OCI-LY7 (cell line): ENCODE measurements at regions not wholly inside any gene's neighbourhood (a gene's known extent, or its start where the extent isn't known, plus 50 kb on each side); places are given as distances from the start of the nearest gene placed in this dataset.

Source experiments
- BruUV-seq: library from RNA; stranded (reverse); fragments of 400-500 nt; replicated peaks from 2 replicates; lab custom pipeline; 2021; lab: Mats Ljungman, UMichigan
- CTCF ChIA-PET: fragments of 300-600 bp; sonication (Branson Sonifier 250); formaldehyde crosslinking; loops from one replicate; lab custom pipeline; 2022; ENCODE audit warnings: antibody characterized with exemption; ENCODE audit not compliant: unreplicated experiment; lab: Charles Lee
- POLR2A ChIA-PET: fragments of 300-600 bp; sonication (Branson Sonifier 250); formaldehyde crosslinking; loops from one replicate; lab custom pipeline; 2022; ENCODE audit warnings: antibody characterized with exemption; lab: Charles Lee
- DNase-seq: peaks from one replicate; pipeline ENCODE4 v3.0.0-alpha.2; 2015; ENCODE audit warnings: low spot score
- H2AFZ ChIP-seq: fragments of 200-600 bp; sonication (generic), shearing (Covaris generic); 2 replicates; pipeline ENCODE4 v1.6.1; 2014; ENCODE audit warnings: mild to moderate bottlenecking, antibody characterized with exemption, low read length, moderate library complexity
- H3K27ac ChIP-seq: fragments of 200-600 bp; sonication (generic); 2 replicates; pipeline ENCODE4 v1.5.1; 2014; ENCODE audit warnings: mixed run types, low read depth, mild to moderate bottlenecking, moderate library complexity, low read length, inconsistent platforms; ENCODE audit not compliant: poor library complexity, severe bottlenecking
- H3K36me3 ChIP-seq: fragments of 200-600 bp; sonication (generic); 2 replicates; pipeline ENCODE4 v1.6.1; 2014; ENCODE audit warnings: mild to moderate bottlenecking, antibody characterized with exemption, low read length, moderate library complexity, mixed read lengths; ENCODE audit not compliant: insufficient read depth
- H3K4me1 ChIP-seq: fragments of 200-600 bp; sonication (generic); 2 replicates; pipeline ENCODE4 v1.5.1; 2014; ENCODE audit warnings: mild to moderate bottlenecking, low read length; ENCODE audit not compliant: insufficient read depth, poor library complexity, severe bottlenecking
- H3K4me2 ChIP-seq: fragments of 200-600 bp; sonication (generic); 2 replicates; pipeline ENCODE4 v1.6.1; 2014; ENCODE audit warnings: mild to moderate bottlenecking, low read length
- H3K4me3 ChIP-seq: fragments of 200-600 bp; sonication (generic); 2 replicates; pipeline ENCODE4 v1.5.1; 2014; ENCODE audit warnings: mild to moderate bottlenecking, low read depth, low read length; ENCODE audit not compliant: poor library complexity, severe bottlenecking
- H3K79me2 ChIP-seq: fragments of 200-600 bp; sonication (generic); 2 replicates; pipeline ENCODE4 v1.6.1; 2016; ENCODE audit warnings: low read depth, mild to moderate bottlenecking, low read length, moderate library complexity, mixed read lengths; ENCODE audit not compliant: insufficient read depth
- H3K9me2 ChIP-seq: fragments of 200-600 bp; sonication (generic); 2 replicates; pipeline ENCODE4 v1.6.1; 2016; ENCODE audit warnings: mild to moderate bottlenecking, low read length, mixed read lengths; ENCODE audit not compliant: insufficient read depth
- H3K9me3 ChIP-seq: fragments of 200-600 bp; sonication (generic); 2 replicates; pipeline ENCODE4 v1.6.1; 2014; ENCODE audit warnings: mild to moderate bottlenecking, mixed run types, low read length, mixed read lengths
- H4K20me1 ChIP-seq: fragments of 200-600 bp; sonication (generic); 2 replicates; pipeline ENCODE4 v1.6.1; 2014; ENCODE audit warnings: mild to moderate bottlenecking, antibody characterized with exemption, low read length, moderate library complexity, mixed read lengths; ENCODE audit not compliant: insufficient read depth
- EZH2phosphoT487 ChIP-seq: fragments of 200-600 bp; sonication (generic); IDR thresholded peaks from 2 replicates; pipeline ENCODE4 v1.6.1; 2018; ENCODE audit warnings: low read depth, borderline replicate concordance, mild to moderate bottlenecking, mixed run types, antibody characterized with exemption, low read length, moderate library complexity, mixed read lengths
- intact Hi-C: fragments of 100-400 bp; cut with micrococcal nuclease; formaldehyde crosslinking; loops from one replicate; pipeline ENCODE4 v1.10.0; 2022; ENCODE audit not compliant: unreplicated experiment
- TF ChIP-seq, protein P1 (sequence below): fragments of 200-600 bp; sonication (generic); conservative IDR thresholded peaks from 2 replicates; pipeline ENCODE4 v1.5.1; 2014; ENCODE audit warnings: mild to moderate bottlenecking, antibody characterized with exemption, low read length, moderate library complexity, mixed read lengths

DNA sequence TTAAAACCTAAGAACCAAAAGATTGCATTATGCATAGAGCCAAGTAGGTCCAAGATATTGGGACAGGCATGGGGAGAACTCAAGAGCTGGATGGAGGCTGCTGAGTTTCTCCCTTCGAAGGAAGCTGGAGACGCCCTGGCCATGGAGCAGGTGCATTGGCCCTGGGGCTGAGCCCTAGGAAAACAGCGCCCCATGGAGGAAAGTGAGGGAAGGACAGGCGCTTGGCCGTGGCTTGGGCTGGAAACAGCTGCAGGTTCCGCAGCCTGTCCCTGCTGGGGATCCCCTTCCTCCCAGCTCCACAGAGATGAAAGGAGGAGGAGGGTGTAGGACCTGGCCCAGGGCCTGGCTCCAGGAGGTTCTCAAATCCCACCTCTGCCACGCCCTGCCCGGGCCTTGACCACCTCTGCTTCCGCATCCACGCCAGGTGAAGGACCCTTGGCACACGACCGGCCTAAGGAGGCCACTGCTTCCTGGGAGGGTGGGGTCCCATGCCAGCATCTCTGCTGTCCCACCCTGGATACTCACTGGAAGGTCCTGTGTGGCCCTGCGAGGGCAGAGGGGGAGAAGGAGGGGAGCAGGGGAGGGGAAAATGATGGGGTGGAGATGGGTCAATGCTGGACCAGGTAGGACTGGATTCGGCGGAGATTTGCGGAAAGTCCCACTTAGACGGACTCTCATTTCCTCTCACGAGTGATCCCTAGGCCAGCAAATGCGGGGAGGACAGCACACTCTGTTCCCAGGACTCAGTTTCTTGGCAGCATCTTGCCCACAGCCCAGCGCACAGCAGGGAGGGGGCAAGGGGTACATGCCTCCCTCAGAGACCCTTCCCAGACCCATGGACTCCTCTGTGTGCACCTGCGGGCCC is 258.6 kb upstream of the TCERG1L start:
- H3K9me3 ChIP-seq: no peaks in the 10 kb centered on the region
- no peaks in the 10 kb centered on the region for H3K4me1 ChIP-seq
- CTCF ChIA-PET: no interaction called here
- H3K4me3 ChIP-seq: no peak overlapping the region
- H3K36me3 ChIP-seq: no peaks in the 10 kb centered on the region
- no peaks in the 10 kb centered on the region for H4K20me1 ChIP-seq
- no peaks in the 10 kb centered on the region for H3K79me2 ChIP-seq
- POLR2A ChIA-PET: no interaction called here
- DNase-seq: no peak
- TF ChIP-seq, protein P1, sequence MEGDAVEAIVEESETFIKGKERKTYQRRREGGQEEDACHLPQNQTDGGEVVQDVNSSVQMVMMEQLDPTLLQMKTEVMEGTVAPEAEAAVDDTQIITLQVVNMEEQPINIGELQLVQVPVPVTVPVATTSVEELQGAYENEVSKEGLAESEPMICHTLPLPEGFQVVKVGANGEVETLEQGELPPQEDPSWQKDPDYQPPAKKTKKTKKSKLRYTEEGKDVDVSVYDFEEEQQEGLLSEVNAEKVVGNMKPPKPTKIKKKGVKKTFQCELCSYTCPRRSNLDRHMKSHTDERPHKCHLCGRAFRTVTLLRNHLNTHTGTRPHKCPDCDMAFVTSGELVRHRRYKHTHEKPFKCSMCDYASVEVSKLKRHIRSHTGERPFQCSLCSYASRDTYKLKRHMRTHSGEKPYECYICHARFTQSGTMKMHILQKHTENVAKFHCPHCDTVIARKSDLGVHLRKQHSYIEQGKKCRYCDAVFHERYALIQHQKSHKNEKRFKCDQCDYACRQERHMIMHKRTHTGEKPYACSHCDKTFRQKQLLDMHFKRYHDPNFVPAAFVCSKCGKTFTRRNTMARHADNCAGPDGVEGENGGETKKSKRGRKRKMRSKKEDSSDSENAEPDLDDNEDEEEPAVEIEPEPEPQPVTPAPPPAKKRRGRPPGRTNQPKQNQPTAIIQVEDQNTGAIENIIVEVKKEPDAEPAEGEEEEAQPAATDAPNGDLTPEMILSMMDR: peak; percentile 54
- TF ChIP-seq EZH2phosphoT487: no peak
- H3K27ac ChIP-seq: no peak overlapping the region
- no peaks in the 10 kb centered on the region for H3K9me2 ChIP-seq
- no peak overlapping the region for H2AFZ ChIP-seq
- BruUV-seq: no TSS peak
- intact Hi-C loops: no loop called here
- H3K4me2 ChIP-seq: no peak overlapping the region

DNA sequence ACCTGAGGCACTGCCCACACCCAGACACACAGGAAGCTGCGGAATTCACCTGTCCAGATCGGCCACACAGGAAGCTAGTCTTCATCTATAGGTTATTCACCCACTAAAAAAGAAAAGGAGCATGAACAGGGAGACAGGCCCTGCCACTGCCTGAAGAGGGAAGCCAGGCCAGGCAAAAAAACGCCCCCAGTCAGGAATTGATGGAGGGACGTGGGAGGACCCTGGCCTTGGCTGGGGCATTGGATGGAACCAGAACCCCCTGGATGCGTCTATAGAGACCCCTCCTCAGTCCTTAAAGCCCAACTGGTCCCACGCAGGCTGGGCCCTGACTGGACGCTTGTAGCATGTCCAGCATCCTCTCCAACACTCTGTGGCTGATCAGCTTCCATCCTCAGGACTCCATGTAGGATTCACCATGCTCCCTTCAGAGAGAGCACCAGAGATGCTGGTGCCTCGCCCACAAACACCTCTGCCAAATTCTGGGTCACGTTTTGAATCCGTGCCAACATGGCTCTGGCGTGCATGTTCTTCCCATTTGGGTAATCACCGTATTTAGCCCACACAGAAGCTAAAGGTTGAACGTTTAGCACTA is 259.3 kb upstream of the TCERG1L start:
- TF ChIP-seq, protein P1: no peak
- Histone ChIP-seq H3K4me2 (no peak overlapping the region), H3K36me3 (no peaks in the 10 kb centered on the region), H4K20me1 (no peaks in the 10 kb centered on the region), H3K4me3 (no peak overlapping the region), H3K79me2 (no peaks in the 10 kb centered on the region), H3K9me2 (no peaks in the 10 kb centered on the region), H3K9me3 (no peaks in the 10 kb centered on the region), H3K27ac (no peak overlapping the region), H2AFZ (no peak overlapping the region), H3K4me1 (no peaks in the 10 kb centered on the region)
- POLR2A ChIA-PET: no interaction called here
- intact Hi-C loops: no loop called here
- DNase-seq: no peak
- BruUV-seq: no TSS peak
- CTCF ChIA-PET: no interaction called here

DNA sequence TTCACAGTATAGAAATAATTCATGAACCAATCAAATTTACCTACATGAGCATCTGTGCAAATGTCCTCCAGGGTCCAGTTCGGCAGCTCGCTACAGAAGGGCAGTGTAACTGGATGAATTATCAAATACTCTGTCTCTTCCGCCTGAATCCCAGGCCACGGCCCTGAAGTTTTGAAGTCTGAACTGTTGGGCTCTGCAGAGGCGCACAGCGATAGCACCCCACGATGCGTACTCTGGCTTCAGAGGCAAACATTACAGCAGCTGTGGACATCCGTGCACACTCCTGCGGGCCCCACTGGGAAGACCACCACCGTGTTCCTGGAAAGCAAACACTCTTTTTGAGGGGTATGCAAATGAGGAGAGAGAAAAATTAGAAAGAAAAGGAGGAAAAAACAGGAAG is 259.8 kb upstream of the TCERG1L start:
- H3K79me2 ChIP-seq: no peaks in the 10 kb centered on the region
- no peaks in the 10 kb centered on the region for H3K4me1 ChIP-seq
- H3K9me2 ChIP-seq: no peaks in the 10 kb centered on the region
- H3K9me3 ChIP-seq: no peaks in the 10 kb centered on the region
- intact Hi-C loops: no loop called here
- no peak for DNase-seq
- BruUV-seq: no TSS peak
- no peaks in the 10 kb centered on the region for H3K36me3 ChIP-seq
- TF ChIP-seq EZH2phosphoT487: no peak
- TF ChIP-seq, protein P1: no peak
- POLR2A ChIA-PET: no interaction called here
- no peak overlapping the region for H2AFZ ChIP-seq
- CTCF ChIA-PET: no interaction called here
- H4K20me1 ChIP-seq: no peaks in the 10 kb centered on the region
- no peak overlapping the region for H3K4me2 ChIP-seq
- H3K27ac ChIP-seq: no peak overlapping the region
- no peak overlapping the region for H3K4me3 ChIP-seq
